MM.1S (cell line): ENCODE measurements at regions not wholly inside any gene's neighbourhood (a gene's known extent, or its start where the extent isn't known, plus 50 kb on each side); places are given as distances from the start of the nearest gene placed in this dataset.

Experiments
- EZH2phosphoT487 ChIP-seq: fragments of 300-600 bp; sonication (generic); IDR thresholded peaks from 2 replicates; pipeline ENCODE4 v1.6.1; 2018; ENCODE audit warnings: antibody characterized with exemption, low read length
- TF ChIP-seq, protein P1 (sequence below): fragments of 300-600 bp; sonication (generic); IDR thresholded peaks from 2 replicates; pipeline ENCODE4 v1.5.1; 2016; ENCODE audit warnings: antibody characterized with exemption, low read length, mixed read lengths

DNA sequence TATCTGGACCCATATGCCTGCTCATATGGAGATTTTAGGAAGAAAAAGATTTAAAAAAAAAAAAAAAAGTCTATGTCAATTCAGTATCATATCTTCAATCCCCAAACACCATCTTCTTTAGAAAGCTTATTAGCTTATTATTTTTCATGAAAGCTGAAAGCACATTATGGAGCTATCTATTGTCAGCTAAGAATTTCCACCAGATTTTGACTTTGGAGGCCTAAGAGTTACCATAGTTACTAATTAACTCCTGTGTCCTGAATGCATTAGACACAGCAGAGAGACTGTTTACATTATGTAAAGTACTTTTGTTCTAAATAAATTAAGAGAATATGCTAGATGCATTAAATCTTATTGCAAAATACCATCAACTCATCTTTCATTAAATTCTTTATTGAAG lies 255.5 kb upstream of the NRSN1 start:
- TF ChIP-seq, protein P1, sequence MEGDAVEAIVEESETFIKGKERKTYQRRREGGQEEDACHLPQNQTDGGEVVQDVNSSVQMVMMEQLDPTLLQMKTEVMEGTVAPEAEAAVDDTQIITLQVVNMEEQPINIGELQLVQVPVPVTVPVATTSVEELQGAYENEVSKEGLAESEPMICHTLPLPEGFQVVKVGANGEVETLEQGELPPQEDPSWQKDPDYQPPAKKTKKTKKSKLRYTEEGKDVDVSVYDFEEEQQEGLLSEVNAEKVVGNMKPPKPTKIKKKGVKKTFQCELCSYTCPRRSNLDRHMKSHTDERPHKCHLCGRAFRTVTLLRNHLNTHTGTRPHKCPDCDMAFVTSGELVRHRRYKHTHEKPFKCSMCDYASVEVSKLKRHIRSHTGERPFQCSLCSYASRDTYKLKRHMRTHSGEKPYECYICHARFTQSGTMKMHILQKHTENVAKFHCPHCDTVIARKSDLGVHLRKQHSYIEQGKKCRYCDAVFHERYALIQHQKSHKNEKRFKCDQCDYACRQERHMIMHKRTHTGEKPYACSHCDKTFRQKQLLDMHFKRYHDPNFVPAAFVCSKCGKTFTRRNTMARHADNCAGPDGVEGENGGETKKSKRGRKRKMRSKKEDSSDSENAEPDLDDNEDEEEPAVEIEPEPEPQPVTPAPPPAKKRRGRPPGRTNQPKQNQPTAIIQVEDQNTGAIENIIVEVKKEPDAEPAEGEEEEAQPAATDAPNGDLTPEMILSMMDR, result no peak
- TF ChIP-seq EZH2phosphoT487, result no peak
